ENCODE measurements at regions not wholly inside any gene's neighbourhood (a gene's known extent, or its start where the extent isn't known, plus 50 kb on each side); places are given as distances from the start of the nearest gene placed in this dataset.

DNA sequence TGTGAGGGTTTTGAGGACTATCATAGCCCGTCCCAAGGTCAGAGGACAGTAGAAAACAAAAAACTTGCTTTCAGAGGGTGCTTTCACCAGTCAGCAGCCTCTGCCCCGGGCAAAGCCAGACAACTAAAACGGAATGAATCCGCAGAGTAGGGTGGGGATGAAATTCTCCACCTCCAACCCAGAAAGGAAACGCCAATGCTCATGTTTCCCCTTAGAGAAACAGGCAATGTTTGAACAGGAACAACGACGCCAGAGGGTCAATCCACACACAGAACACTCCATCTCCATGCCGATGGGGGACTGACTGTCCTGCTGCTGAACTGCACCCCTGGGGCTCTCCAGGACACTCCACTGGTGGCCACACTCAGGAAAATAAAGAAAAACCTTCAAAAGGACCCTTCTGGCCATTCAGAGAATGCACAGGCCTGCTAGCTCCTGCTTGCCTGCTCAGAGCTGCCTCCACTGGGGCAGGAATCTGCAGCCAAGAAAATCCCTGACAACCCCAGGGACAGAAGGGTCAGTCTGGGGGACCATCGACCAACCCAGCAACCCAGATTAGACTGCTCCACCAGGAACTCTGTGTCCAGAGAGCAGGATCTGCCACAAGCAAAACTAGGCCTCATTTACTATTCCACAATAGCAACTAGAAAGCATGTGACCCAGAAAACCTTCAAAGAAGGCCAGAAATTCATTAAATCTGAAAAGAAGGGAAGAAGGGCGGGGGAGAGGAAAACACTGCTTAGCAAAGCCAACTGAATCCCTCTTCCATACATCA is 116.0 kb downstream of the TOMM20 start:
- peak overlapping the region; percentile 72 for H3K27ac ChIP-seq
- H3K4me3 ChIP-seq: no peak overlapping the region
- H3K4me1 ChIP-seq: peaks cover 16% of the 10 kb centered on the region
- no peaks in the 10 kb centered on the region for H3K36me3 ChIP-seq
- no peaks in the 10 kb centered on the region for H3K27me3 ChIP-seq (ENCODE audit: low read depth)
- intact Hi-C loops (cut with DNase I): no loop called here
- ATAC-seq (peak in 1 of 2 donors; percentile 6), DNase-seq (no peak)
- no peaks in the 10 kb centered on the region for H3K9me3 ChIP-seq
- TF ChIP-seq, protein P1, sequence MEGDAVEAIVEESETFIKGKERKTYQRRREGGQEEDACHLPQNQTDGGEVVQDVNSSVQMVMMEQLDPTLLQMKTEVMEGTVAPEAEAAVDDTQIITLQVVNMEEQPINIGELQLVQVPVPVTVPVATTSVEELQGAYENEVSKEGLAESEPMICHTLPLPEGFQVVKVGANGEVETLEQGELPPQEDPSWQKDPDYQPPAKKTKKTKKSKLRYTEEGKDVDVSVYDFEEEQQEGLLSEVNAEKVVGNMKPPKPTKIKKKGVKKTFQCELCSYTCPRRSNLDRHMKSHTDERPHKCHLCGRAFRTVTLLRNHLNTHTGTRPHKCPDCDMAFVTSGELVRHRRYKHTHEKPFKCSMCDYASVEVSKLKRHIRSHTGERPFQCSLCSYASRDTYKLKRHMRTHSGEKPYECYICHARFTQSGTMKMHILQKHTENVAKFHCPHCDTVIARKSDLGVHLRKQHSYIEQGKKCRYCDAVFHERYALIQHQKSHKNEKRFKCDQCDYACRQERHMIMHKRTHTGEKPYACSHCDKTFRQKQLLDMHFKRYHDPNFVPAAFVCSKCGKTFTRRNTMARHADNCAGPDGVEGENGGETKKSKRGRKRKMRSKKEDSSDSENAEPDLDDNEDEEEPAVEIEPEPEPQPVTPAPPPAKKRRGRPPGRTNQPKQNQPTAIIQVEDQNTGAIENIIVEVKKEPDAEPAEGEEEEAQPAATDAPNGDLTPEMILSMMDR (IDR thresholded peaks at IDR 0.05): no peak

DNA sequence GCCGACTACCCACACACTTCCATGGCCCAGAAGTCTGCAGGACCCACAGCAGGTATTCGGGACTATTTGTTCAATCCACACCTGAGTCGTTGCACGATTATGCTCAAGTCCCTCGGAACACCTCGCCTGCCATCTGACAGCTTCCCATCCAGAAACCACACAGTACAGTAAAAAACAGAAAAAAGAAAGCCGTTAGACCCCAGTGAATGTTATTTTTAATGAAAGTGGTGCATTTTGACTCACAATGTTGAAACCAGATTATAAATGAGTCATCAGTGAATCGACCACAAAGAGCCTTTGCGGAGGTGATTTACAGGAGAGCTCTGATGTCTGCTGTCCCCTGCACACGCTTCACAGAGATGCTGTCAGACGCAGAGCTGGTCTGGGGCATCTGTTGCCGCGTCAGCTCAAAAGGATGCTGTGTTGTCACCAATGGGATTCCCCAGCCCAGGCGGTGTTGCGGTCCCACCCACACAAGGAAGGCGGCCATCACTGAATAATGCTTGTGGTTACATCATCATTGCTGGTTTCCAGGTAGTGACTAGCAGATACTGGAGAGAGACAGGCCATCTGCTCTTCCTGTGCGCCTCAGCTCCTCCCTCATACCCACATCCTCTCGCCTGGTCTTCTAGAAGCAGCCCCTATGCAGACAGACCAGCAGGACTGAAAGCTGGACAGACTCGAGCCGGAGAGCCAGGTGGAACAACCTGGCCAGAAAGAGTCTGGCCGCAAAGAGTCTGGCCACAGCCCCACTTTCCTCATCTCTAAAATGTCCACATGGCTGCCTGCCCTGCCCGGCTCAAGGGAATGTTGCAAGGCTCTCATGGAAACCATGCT is 116.8 kb downstream of the TOMM20 start:
- TF ChIP-seq, protein P1 (IDR thresholded peaks at IDR 0.05): no peak
- H3K27ac ChIP-seq: peak overlapping the region; percentile 72
- ATAC-seq: peak; percentile 81 to 90

DNA sequence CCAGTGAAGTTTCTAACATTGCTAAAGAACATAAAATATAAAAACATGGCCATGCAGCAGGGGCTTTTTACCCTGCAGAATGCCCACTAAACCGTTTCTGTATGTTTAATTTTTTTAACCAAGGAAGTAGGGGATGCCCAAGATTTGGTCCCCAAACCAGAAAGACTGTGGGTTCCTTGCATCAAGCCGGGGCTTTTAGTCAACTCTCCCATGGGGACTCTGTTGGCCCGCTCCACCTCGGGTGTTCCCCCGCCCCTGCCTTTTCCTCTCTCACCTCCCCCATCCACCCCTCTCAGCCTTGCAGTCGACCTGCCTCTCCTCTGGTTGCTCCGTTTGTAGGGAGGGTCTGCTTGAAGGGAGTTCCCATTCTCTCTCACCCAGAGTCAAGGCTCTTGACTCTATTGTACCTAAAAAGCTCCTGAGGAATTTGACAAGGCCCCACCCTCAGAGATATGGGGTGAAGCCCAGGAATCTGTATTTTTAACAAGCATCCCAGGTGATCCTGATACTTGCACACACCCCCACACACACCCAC is 117.5 kb downstream of the TOMM20 start:
- ATAC-seq (no peak), DNase-seq (no peak)

More for the DNA sequence above, 116.8 kb downstream of the TOMM20 start:
- peaks cover 16% of the 10 kb centered on the region for H3K4me1 ChIP-seq
- H3K4me3 ChIP-seq: no peak overlapping the region
- no peaks in the 10 kb centered on the region for H3K27me3 ChIP-seq (ENCODE audit: low read depth)
- H3K36me3 ChIP-seq: no peaks in the 10 kb centered on the region
- DNase-seq: peak; percentile 73
- intact Hi-C loops (cut with DNase I): no loop called here
- H3K9me3 ChIP-seq: no peaks in the 10 kb centered on the region

DNA sequence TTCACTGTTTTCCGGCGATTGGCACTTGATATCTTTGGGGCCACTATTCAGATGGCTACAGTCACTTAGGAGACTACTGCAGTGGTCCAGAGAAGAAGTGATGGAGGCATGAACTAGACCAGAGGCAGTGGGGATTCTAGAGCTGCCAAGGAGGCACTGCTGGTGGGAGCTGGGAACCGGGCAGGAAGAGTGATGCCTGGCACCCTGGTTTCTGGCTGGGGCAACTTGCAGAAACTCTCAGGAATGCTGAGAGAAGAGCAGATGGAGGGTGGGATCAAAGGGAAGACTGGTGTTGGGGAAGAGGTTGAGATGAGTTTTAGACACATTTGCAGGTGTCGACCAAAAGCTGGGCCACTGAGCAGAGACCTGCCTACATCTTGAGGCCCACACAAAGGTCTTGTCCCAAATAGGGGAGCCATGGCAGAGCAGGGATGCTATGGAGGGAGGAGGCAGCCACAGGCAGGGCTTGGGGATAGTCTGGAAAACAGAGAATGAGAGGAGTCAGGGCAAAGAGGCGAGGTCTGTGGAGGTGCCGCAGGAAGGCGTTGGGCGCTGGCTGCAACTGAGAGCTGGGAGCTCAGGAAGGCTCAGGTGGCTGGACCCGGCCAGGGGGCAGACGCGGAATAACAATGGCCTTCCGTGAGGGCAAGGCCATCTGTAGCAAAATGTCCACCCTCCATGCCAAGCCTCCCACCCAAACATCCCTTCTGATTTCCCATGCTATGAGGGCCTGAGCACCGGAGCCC is 118.9 kb downstream of the TOMM20 start:
- Histone ChIP-seq H3K27ac (no peak overlapping the region), H3K4me3 (no peak overlapping the region), H3K36me3 (no peaks in the 10 kb centered on the region), H3K4me1 (peaks cover 16% of the 10 kb centered on the region), H3K9me3 (no peaks in the 10 kb centered on the region), H3K27me3 (ENCODE audit: low read depth) (no peaks in the 10 kb centered on the region)
- no peak for ATAC-seq
- DNase-seq: no peak
- intact Hi-C loops (cut with DNase I): no loop called here
- TF ChIP-seq, protein P1 (IDR thresholded peaks at IDR 0.05): no peak

More for the DNA sequence above, 117.5 kb downstream of the TOMM20 start:
- H3K27me3 ChIP-seq (ENCODE audit: low read depth): no peaks in the 10 kb centered on the region
- no peak overlapping the region for H3K4me3 ChIP-seq
- TF ChIP-seq, protein P1 (IDR thresholded peaks at IDR 0.05): no peak
- no peaks in the 10 kb centered on the region for H3K36me3 ChIP-seq
- no peaks in the 10 kb centered on the region for H3K9me3 ChIP-seq
- H3K4me1 ChIP-seq: peaks cover 16% of the 10 kb centered on the region
- intact Hi-C loops (cut with DNase I): no loop called here
- peak overlapping the region; percentile 72 for H3K27ac ChIP-seq

DNA sequence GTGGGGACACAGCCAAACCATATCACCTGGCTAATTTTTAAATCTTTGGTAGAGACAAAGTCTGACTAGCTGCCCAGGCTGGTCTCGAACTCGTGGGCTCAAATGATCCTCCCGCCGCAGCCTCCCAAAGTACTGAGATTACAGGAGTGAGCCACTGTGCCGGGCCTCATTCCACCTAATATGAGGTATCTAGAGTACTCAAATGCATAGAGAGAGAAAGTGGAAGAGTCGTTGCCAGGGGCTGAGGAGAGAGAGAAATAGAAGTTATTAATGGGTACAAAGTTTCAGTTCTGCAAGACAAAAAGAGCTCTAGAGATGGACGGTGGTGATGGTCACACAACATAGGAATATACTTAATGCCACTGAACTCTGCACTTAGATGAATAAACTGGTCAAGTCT is 119.6 kb downstream of the TOMM20 start:
- H3K27ac ChIP-seq: no peak overlapping the region
- H3K36me3 ChIP-seq: no peaks in the 10 kb centered on the region
- no peak overlapping the region for H3K4me3 ChIP-seq
- ATAC-seq: no peak
- intact Hi-C loops (cut with DNase I): no loop called here
- H3K9me3 ChIP-seq: no peaks in the 10 kb centered on the region
- DNase-seq: no peak
- peaks cover 16% of the 10 kb centered on the region for H3K4me1 ChIP-seq
- TF ChIP-seq, protein P1 (IDR thresholded peaks at IDR 0.05): no peak
- no peaks in the 10 kb centered on the region for H3K27me3 ChIP-seq (ENCODE audit: low read depth)
